DMS 273 (cell line): ENCODE measurements at regions not wholly inside any gene's neighbourhood (a gene's known extent, or its start where the extent isn't known, plus 50 kb on each side); places are given as distances from the start of the nearest gene placed in this dataset.
"Not testable (repeated sequence)": the region's sequence is repeated elsewhere in the genome, so short reads cannot be mapped to it uniquely, and the experiment has no call there.

Experiments
- DNase-seq: peaks from one replicate; lab custom pipeline; 2025; ENCODE audit not compliant: unreplicated experiment; lab: John Stamatoyannopoulos, UW

DNA sequence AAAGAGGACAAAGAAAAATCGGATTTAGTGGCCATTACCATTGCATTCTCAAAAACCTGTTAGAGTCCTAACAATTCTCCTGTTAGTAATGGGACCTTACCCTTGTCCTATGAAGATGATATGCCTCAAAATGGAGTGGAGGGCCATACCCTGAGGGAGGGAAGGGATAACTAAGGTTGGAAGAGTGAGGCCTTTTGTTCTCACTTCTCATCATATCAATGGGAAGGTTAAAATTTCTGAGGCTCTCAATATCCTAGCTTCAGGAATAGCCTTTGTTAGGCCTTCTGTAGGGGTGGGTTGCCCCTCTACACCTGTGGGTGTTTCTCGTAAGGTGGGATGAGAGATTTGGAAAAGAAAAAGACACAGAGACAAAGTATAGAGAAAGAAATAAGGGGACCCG, 109.4 kb upstream of the SGIP1 start:
- not testable (repeated sequence) for DNase-seq

DNA sequence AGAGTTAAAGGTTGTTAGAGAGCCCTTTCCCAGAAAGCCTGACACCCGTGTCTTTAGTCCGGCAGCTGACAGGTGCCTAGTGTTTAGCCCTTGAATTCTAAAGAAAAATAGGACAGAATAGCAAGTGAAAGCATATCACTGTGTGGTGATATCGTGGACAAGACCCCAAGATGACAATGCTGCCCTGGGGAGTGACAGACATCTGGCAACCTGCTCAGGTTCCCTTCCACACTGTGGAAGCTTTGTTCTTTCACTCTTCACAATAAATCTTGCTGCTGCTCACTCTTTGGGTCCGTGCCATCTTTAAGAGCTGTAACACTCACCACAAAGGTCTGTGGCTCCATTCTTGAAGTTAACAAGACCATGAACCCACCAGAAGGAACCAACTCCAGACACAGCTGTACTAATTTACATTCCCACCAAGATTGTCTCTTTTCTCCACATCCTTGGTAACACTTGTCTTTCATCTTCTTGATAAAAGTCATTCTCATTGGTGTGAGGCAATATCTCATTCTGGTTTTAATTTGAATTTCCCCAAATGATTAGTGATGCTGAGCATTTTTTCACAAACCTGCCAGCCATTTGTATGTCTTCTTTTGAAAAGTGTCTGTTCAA, 107.6 kb upstream of the SGIP1 start:
- no peak for DNase-seq

GRCh38 chr1:66430815-66431214, 103.1 kb upstream of the SGIP1 start:
- DNase-seq = not testable (repeated sequence)

- DNase-seq = no peak
Observed at GRCh38 chr1:66431999-66432398, 102.0 kb upstream of the SGIP1 start.

DNA sequence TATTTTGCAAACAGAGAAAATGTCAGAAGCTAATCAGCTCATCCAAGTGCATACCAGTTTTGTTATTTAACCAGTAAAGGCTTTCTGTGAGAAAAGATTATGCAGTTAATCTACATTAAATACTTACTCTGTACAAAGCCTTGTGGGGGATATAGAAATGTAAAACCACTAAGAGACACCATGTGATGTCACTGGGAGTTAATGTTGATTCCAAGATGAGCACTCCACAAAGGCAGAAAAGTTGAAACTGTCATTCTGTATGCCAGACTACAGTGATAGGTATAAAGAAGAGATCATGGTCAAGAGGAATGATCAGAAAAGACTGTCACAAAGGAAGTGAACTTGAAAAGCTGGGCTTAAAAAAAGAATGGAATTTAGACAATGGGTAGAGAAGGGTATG, 100.3 kb upstream of the SGIP1 start:
- no peak for DNase-seq

DNA sequence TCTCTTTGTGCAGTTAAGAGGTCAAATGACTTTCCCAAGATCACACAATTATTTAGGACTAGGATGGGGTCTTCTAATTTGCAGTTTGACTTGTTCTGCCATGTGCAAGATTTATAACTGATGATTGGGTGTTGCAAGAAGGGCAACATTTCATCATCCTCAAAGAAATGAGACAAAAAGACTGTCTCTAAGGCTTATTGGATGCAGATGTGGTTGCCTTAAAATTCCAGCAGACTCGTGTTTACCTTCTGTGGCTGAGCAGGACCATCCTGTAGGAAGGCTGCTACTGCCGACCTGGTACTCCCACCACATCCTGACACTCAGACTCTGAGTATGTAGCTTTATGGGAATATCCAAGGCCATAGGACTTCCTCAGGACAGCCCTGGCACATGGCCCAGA, 99.9 kb upstream of the SGIP1 start:
- DNase-seq = no peak

DNA sequence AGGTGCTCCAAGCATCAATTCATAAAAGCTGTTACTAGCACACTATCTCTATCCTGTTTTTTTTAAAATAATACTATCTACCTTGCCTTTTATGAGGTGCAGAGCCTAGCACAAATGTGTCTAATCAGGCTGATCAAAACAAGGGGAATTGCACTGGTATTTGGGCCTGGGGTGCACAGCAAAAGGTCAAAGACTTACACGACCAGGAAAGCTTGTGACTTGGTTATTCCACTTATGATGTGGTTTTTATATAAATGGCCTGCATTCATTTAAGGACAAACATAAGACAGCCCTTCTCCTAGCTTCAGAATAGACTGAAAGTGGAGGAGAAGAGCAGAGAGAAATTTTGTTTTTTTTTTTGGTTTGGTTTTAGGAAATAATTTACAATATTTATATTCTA, 98.4 kb upstream of the SGIP1 start:
- DNase-seq = no peak

- DNase-seq = peak; percentile 8
Observed at GRCh38 chr1:66436378-66437135, 97.4 kb upstream of the SGIP1 start.

DNA sequence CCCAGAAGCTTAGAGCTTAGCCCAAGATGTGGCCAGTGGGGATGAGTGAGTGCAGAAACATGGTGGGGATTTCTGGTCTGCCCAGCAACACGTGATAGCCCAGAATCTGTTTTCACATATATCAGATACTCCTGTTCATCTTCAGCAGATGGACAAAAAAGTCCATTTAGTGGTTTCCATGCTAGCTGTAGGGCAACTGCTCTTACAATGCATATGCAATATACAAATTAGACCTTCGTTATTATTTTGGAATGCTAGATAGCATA, 96.9 kb upstream of the SGIP1 start:
- DNase-seq = no peak

DNA sequence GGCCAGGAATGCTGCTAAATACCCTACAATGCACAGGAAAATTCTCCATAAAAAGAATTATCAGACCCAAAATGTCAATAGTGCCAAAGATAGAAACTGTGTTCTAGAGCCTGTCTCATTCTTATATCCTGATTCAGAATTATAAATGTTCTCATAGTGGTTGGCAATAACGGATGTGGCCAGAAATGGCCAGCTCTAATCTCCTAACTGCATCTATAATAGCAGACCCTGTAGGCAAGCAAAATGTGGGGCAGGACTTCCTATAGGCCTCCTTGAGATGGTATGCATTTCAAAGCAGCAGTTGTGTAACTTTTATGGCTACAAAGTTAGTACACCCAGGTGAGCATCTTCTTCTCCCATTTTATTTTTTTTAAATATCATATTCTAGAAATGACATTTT, 95.9 kb upstream of the SGIP1 start:
- no peak for DNase-seq

- no peak for DNase-seq
Observed at GRCh38 chr1:66438501-66438900, 95.5 kb upstream of the SGIP1 start.

DNA sequence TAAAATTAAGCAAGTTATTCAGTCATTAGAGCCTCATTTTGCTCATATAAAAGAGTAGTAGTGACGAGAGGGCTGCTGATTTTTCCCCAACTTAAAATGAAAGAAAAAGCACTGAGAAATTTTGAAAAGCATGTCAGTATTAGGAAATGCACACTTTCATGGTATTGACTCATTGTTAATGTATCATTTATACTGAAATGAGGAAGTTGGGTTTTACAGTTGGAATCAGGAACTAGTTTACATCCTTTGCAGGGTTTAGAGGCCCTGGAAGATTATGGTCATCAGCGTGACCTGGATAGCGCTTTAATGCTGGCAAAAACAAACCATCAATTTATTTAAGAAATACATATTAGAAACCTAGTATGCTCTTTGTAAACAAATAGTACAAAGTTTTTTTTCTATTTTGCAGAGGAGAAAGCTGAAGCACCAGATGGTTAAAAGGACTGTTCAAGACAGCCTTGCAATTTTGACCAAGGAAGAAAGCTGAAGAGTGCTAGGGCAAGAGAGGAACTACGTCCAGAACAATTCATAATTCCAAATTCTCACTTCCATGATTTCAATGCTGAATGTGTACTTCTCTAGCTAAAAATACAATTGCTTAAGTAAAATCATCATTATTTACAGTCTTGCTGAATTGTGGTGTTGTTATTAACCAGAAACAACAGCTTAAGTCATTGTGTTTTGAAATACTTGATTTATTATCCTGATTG, 94.8 kb upstream of the SGIP1 start:
- DNase-seq = no peak

DNA sequence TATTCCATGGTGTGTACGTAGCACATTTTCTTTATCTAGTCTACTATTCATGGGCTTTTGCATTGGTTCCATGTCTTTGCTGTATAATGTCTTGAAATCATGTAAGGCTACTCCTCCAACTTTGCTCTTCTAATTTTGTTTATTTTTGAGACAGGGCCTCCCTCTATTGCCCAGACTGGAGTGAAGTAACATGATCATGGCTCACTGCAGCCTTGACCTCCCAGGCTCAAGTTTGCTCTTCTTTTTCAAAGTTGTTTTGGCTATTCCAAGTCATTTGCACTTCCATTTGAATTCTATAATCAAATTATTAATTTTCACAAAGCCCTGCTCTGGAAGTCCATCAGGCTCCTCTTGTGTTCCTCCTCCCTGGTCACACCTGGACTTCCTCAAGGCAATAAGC, 90.2 kb upstream of the SGIP1 start:
- no peak for DNase-seq

DNA sequence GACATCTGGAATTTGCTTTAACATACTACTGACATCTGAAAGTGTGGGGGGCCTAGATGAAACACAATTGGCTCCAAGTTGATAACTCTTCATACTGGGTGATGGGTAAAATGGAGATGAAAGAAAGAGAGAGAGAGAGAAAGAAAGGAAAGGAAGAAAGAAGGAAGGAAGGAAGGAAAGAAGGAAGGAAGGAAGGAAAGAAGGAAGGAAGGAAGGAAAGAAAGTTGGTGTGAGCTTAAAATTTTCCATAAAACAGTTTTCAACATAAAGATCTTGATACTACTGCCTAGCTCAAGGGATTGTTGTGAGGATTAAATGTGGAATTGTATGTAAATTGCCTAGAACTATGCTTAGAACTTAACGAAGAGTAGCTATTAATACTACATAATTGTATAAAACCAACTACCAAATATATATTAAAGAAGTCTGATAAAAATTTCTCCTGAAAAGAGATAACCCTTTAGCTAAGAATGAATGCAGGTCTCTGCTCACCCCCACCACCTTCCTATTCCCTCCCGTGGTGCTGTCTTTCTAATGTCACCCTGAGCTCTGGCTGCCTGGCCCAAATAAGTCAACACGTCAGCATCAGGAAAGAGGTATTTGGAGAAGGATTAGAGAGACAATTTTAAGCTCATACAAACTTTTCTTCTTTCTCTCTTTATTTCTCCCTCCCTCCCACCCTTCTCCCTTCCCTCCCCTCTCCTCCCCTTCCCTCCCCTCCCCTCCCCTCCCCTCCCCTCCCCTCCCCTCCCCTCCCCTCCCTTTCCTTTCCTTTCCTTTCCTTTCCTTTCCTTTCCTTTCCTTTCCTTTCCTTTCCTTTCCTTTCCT, 89.3 kb upstream of the SGIP1 start:
- DNase-seq = no peak

DNA sequence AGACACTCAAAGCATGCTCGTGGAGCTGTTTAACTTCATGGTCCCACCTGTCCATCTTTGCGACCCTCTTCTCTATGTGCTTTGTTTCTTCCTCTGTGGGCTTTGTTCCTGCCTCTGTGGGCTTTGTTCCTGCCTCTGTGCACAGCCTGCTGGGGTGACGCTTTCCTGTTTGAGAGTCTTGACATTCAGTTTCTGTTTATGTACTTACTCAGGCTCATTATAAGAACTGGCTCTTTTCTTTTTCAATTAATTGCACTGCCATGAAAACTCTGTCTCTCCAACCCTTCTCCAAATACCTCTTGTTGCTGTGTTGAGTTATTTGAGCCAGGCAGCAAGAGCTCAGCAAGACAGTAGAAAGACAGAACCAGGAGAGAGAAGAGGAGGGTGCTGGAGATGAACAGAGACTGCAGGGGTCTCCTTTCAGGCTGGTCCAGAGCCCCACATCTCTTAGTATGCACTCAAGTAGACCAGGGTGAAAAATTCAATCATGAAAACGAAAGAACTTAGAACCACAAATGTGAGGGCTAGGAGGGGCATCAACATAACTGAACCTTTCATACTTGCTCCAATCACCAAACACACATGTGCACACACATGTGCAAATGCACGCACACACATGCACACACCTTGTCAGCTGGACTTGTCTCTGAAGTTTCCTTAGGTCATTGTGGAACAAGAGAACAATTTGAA, 88.3 kb upstream of the SGIP1 start:
- no peak for DNase-seq

DNA sequence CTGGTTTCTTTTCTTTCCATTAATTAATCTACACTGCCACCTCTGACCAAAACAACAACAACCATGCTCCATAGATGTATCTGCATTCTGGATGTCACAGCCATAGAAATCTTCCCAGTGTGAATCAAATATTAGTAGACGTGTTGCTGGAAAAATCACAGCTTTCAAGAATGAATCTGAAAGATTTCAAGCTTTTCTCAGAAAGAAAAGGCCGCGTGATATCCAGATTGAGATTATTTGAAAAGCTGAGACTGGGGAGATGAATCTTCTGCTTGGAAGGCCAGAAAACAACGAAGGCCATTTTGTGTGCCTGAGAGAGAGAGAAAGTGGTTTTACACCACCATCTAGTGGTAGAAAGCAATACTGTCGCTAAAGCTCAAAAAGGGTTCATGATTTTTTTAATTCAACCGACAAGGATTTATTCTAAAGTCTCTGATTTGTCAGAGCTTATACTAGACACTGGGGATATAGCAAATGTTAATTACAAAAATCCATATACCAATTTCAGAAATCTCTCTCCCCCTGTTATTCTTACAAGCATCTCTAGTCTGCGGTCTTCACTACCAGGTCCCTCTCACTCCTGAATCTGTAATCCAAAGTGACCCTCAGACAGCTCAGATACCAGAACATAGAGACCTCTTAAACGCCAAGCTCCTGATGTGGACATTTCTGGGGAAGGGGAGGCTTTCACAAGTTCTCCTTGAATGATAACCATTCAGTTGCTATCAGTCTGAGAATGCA, 87.5 kb upstream of the SGIP1 start:
- peak; percentile 77 for DNase-seq

- DNase-seq = no peak
Observed at GRCh38 chr1:66450043-66450514, 83.9 kb upstream of the SGIP1 start.

DNA sequence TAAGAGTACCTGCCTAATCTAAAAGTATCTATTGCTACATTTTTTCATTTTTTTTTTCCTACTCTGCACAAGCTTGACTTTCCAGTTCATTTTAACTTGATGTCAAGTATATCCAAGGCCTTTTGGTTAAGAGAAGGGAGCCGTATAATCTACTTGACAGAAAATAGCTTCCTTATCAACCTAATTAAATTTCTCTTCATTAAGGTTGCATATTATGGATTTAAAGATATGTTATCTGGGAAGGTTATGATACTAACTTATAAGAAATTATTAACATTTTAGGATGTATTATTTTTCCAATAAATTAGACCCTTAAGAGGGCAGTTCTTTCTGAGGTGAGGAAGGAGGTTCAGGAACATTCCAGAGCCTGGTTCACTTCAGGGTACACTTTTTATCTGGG, 83.1 kb upstream of the SGIP1 start:
- no peak for DNase-seq

GRCh38 chr1:66452162-66452561, 81.8 kb upstream of the SGIP1 start:
- no peak for DNase-seq

GRCh38 chr1:66452982-66453381, 81.0 kb upstream of the SGIP1 start:
- DNase-seq = no peak
